ENCODE measurements at regions not wholly inside any gene's neighbourhood (a gene's known extent, or its start where the extent isn't known, plus 50 kb on each side); places are given as distances from the start of the nearest gene placed in this dataset.

- DNase-seq (ENCODE audit: low spot score) (no peak), ATAC-seq (ENCODE audit: low FRiP score) (no peak)
- no peak for TF ChIP-seq CTCF (IDR thresholded peaks at IDR 0.05)
Measured at GRCh38 chr16:73385696-73386095, 337.8 kb upstream of the ZFHX3 start.

- ATAC-seq (ENCODE audit: low FRiP score) = no peak
- no peak for DNase-seq (ENCODE audit: low spot score)
- no peak for TF ChIP-seq CTCF (IDR thresholded peaks at IDR 0.05)
Measured at GRCh38 chr16:73384506-73385089, 336.7 kb upstream of the ZFHX3 start.

GRCh38 chr16:73383988-73384365 lies 336.0 kb upstream of the ZFHX3 start:
- DNase-seq (ENCODE audit: low spot score) = no peak
- no peak for TF ChIP-seq CTCF (IDR thresholded peaks at IDR 0.05)

GRCh38 chr16:73383195-73383987 lies 335.5 kb upstream of the ZFHX3 start:
- no peak for TF ChIP-seq CTCF (IDR thresholded peaks at IDR 0.05)
- DNase-seq (ENCODE audit: low spot score) (no peak), ATAC-seq (ENCODE audit: low FRiP score) (no peak)

More at GRCh38 chr16:73383988-73384365, 336.0 kb upstream of the ZFHX3 start:
- ATAC-seq (ENCODE audit: low FRiP score) = no peak

- DNase-seq (ENCODE audit: low spot score) (no peak), ATAC-seq (ENCODE audit: low FRiP score) (no peak)
- no peak for TF ChIP-seq CTCF (IDR thresholded peaks at IDR 0.05)
Measured at GRCh38 chr16:73378471-73378870, 330.5 kb upstream of the ZFHX3 start.

GRCh38 chr16:73371584-73372319 lies 323.8 kb upstream of the ZFHX3 start:
- no peak for TF ChIP-seq CTCF (IDR thresholded peaks at IDR 0.05)
- ATAC-seq (ENCODE audit: low FRiP score) = no peak
- DNase-seq (ENCODE audit: low spot score) = no peak

Data from omental fat pad (tissue), 3 donors.